ENCODE measurements at regions not wholly inside any gene's neighbourhood (a gene's known extent, or its start where the extent isn't known, plus 50 kb on each side); places are given as distances from the start of the nearest gene placed in this dataset.

GRCh38 chr9:25857147-25857546 is 178.9 kb upstream of the TUSC1 start:
- H3K4me3 ChIP-seq (ENCODE audit: low read length): no peak overlapping the region
- DNase-seq (ENCODE audit: low read depth): no peak
- TF ChIP-seq CTCF (conservative IDR thresholded peaks at IDR 0.05; ENCODE audit: low read depth, low read length): no peak

GRCh38 chr9:25850803-25851202 is 172.6 kb upstream of the TUSC1 start:
- TF ChIP-seq CTCF (conservative IDR thresholded peaks at IDR 0.05; ENCODE audit: low read depth, low read length): no peak
- H3K4me3 ChIP-seq (ENCODE audit: low read length): no peak overlapping the region
- DNase-seq (ENCODE audit: low read depth): no peak

GRCh38 chr9:25845867-25846266 is 167.6 kb upstream of the TUSC1 start:
- DNase-seq (ENCODE audit: low read depth): no peak
- no peak for TF ChIP-seq CTCF (conservative IDR thresholded peaks at IDR 0.05; ENCODE audit: low read depth, low read length)

GRCh38 chr9:25830381-25830780 is 152.1 kb upstream of the TUSC1 start:
- DNase-seq (ENCODE audit: low read depth): no peak
- H3K4me3 ChIP-seq (ENCODE audit: low read length): no peak overlapping the region
- TF ChIP-seq CTCF (conservative IDR thresholded peaks at IDR 0.05; ENCODE audit: low read depth, low read length): no peak

More at GRCh38 chr9:25845867-25846266, 167.6 kb upstream of the TUSC1 start:
- H3K4me3 ChIP-seq (ENCODE audit: low read length): no peak overlapping the region

GRCh38 chr9:25827626-25828025 is 149.4 kb upstream of the TUSC1 start:
- no peak for DNase-seq (ENCODE audit: low read depth)
- TF ChIP-seq CTCF (conservative IDR thresholded peaks at IDR 0.05; ENCODE audit: low read depth, low read length): no peak
- no peak overlapping the region for H3K4me3 ChIP-seq (ENCODE audit: low read length)

GRCh38 chr9:25816439-25816838 is 138.2 kb upstream of the TUSC1 start:
- TF ChIP-seq CTCF (conservative IDR thresholded peaks at IDR 0.05; ENCODE audit: low read depth, low read length): no peak
- DNase-seq (ENCODE audit: low read depth): no peak
- no peak overlapping the region for H3K4me3 ChIP-seq (ENCODE audit: low read length)

GRCh38 chr9:25814023-25814422 is 135.8 kb upstream of the TUSC1 start:
- H3K4me3 ChIP-seq (ENCODE audit: low read length): no peak overlapping the region
- no peak for TF ChIP-seq CTCF (conservative IDR thresholded peaks at IDR 0.05; ENCODE audit: low read depth, low read length)
- DNase-seq (ENCODE audit: low read depth): no peak

Data from retinal pigment epithelial cell (primary cell).